ENCODE measurements at regions not wholly inside any gene's neighbourhood (a gene's known extent, or its start where the extent isn't known, plus 50 kb on each side); places are given as distances from the start of the nearest gene placed in this dataset.
"Not testable (repeated sequence)": the region's sequence is repeated elsewhere in the genome, so short reads cannot be mapped to it uniquely, and the experiment has no call there.

GRCh38 chr3:59246719-59247401 is 197.0 kb upstream of the CFAP20DC start:
- no peak for DNase-seq

GRCh38 chr3:59245859-59246501 is 196.2 kb upstream of the CFAP20DC start:
- no peak for DNase-seq

- no peak for DNase-seq
These were observed 195.6 kb upstream of the CFAP20DC start for GRCh38 chr3:59245300-59245858.

GRCh38 chr3:59244343-59244742 is 194.5 kb upstream of the CFAP20DC start:
- no peak for DNase-seq

- DNase-seq = no peak
These were observed 193.7 kb upstream of the CFAP20DC start for GRCh38 chr3:59243476-59243875.

GRCh38 chr3:59240666-59241255 is 190.9 kb upstream of the CFAP20DC start:
- no peak for DNase-seq

- no peak for DNase-seq
These were observed 187.3 kb upstream of the CFAP20DC start for GRCh38 chr3:59237121-59237520.

GRCh38 chr3:59235634-59236012 is 185.8 kb upstream of the CFAP20DC start:
- DNase-seq = no peak

- DNase-seq = no peak
These were observed 185.2 kb upstream of the CFAP20DC start for GRCh38 chr3:59234884-59235633.

- not testable (repeated sequence) for DNase-seq
These were observed 180.6 kb upstream of the CFAP20DC start for GRCh38 chr3:59230379-59230778.

- DNase-seq = no peak
These were observed 164.0 kb upstream of the CFAP20DC start for GRCh38 chr3:59213860-59214259.

GRCh38 chr3:59212128-59212779 is 162.4 kb upstream of the CFAP20DC start:
- no peak for DNase-seq

GRCh38 chr3:59210260-59210659 is 160.4 kb upstream of the CFAP20DC start:
- DNase-seq = no peak

GRCh38 chr3:59192473-59192872 is 142.6 kb upstream of the CFAP20DC start:
- no peak for DNase-seq

- DNase-seq = no peak
These were observed 141.8 kb upstream of the CFAP20DC start for GRCh38 chr3:59191651-59192050.

- no peak for DNase-seq
These were observed 140.1 kb upstream of the CFAP20DC start for GRCh38 chr3:59189939-59190338.

- no peak for DNase-seq
These were observed 139.7 kb upstream of the CFAP20DC start for GRCh38 chr3:59189526-59189925.

GRCh38 chr3:59186725-59187124 is 136.9 kb upstream of the CFAP20DC start:
- DNase-seq = no peak

- DNase-seq = no peak
These were observed 136.0 kb upstream of the CFAP20DC start for GRCh38 chr3:59185591-59186369.

- no peak for DNase-seq
These were observed 130.2 kb upstream of the CFAP20DC start for GRCh38 chr3:59180006-59180405.

GRCh38 chr3:59178698-59179097 is 128.9 kb upstream of the CFAP20DC start:
- no peak for DNase-seq

GRCh38 chr3:59171491-59171890 is 121.7 kb upstream of the CFAP20DC start:
- DNase-seq = no peak

Measured in stimulated activated CD4-positive, alpha-beta T cell treated with anti-CD3 and anti-CD28 coated beads, Interleukin-12 subunit alpha, Interleukin-12 subunit beta, amount 100 ng/mL, for 4 hours (primary cell).